Umbilical cord (tissue), 1 donor: ENCODE measurements at regions not wholly inside any gene's neighbourhood (a gene's known extent, or its start where the extent isn't known, plus 50 kb on each side); places are given as distances from the start of the nearest gene placed in this dataset.
A peak's percentile ranks its signal among the peaks of the same experiment; 100 is the strongest.

Source experiments
- DNase-seq: peaks from one replicate; pipeline ENCODE4 v3.0.0-alpha.2; 2015; ENCODE audit warnings: low spot score

DNA sequence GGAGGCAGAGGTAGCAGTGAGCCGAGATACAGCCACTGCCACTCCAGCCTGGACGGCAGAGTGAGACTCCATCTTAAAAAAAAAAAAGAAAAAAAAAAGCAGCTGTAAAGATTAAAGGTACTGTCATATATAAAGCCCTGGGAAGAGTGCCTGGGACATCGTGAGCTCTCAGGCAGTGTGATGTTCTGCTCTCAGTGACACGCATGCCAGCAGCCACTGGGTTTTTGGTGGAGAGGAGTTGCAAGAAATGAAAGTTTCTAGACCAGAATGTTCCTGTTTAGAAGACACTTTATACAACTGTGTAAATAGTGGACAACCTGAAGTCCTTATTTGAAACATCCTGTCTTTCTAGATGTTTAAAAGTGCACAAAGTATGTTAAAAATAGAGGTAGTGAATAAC lies 213.2 kb downstream of the IRF8 start:
- no peak for DNase-seq

- DNase-seq, result no peak
Observed at GRCh38 chr16:86117235-86117634, 218.3 kb downstream of the IRF8 start.

GRCh38 chr16:86117756-86118155 lies 218.8 kb downstream of the IRF8 start:
- no peak for DNase-seq

DNA sequence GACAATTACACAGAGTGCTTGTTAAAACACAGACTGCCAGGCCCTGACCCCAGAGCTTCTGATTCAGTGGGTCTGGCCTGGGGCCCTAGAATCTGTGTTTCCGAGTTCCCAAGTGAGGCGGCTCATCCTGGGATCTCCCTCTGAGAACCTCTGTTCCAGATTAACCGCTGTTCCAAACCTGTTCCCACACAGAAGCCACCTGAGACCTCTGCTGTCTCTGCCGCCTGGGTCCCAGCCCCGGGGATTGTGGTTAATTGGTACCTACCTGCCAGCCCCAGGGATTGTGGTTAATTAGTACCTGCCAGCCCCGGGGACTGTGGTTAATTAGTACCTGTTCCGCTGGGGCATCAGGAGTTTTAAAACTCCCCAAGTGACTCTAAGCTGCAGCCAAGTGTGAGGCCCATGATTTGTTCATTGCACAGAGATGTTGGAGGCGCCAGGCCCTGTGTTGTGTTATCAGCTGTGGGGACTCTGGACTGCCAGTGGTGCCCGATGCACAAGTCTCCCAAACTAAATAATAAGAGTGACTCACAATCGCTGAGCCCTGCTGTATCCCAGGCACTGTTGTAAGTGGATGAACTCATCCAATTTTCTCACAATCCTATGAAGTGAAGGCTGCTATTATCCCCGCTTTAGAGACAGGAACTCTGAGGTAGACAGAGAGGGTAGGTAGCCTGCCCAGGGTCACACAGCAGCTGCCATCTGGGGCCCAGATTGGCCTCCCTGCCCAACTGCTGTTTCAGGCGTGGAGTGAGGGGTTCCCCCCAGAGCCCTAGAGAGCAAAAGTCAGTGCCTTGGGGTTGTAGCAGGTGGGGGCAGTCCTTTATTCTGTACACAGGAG lies 219.7 kb downstream of the IRF8 start:
- DNase-seq, result no peak

GRCh38 chr16:86120201-86121192 lies 221.5 kb downstream of the IRF8 start:
- no peak for DNase-seq

GRCh38 chr16:86121374-86122010 lies 222.5 kb downstream of the IRF8 start:
- DNase-seq, result no peak

DNA sequence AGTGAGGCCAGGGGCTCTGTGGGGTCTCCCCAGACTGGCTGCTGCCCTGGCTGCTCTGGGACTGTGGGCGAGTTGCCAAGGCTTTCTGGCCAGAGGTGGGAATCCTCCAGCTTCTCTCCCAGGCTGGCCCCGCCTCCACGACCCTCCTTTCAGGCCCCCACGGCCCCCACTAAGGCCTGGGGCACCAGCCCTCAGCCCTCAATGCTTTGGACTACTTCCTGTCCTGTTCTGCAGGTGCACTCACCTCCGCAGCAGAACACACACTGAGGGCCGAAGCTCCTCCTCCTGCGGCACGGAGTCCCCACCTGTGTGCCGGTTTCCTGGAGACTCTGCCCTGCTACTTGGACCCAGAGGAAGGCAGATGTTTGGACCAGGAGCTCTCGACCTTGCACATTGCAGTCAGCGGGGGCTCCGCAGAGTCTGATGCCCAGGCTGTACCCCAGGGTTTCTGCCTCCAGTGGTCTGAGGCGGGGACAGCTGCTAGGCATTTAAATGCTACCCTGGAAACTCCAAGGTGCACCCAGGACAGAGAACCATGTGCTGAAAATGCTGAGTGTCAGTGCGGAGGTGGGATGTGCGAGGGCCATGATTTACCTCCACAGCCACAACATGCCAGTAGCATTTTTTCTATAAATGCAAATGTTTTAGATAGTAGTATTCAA lies 223.8 kb downstream of the IRF8 start:
- DNase-seq, result no peak

DNA sequence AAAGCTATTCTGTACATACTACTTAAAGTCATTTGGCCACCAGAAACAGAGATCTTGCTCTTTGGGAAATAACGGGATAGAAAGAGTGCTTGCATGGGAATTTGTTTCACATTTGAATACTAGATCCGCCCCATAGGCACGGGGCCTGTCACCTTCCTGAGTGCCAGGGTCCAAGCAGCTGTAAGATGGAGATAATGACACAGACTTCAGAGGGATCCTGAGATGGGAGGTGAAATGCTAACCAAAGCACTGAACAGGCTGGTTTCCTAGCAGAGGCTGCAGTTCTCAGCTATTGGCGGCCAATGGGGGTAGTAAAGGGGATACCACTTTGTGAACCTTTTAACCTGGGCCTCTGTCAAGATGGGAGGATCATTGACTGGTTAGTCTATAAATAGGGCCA lies 225.4 kb downstream of the IRF8 start:
- no peak for DNase-seq

GRCh38 chr16:86126891-86127290 lies 227.9 kb downstream of the IRF8 start:
- DNase-seq, result no peak

GRCh38 chr16:86127366-86127765 lies 228.4 kb downstream of the IRF8 start:
- no peak for DNase-seq

- no peak for DNase-seq
Observed at GRCh38 chr16:86128246-86128645, 229.3 kb downstream of the IRF8 start.

DNA sequence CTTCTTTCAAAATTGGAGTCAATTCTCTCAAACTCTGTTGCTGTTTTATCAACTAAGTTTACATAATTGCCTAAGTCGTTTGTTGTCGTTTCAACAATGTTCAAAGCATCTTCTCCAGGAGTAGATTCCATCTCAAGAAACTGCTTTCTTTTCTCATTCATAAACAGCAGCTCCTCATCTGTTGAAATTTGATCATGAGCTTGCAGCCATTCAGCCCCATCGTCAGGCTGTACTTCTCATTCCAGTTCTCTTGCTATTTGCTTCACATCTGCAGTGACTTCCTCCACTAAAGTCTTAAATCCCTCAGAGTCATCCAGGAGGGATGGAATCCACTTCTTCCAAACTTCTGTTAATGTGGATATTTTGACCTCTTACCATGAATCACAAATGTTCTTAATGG lies 230.6 kb downstream of the IRF8 start:
- peak; percentile 24 for DNase-seq

GRCh38 chr16:86133377-86133776 lies 234.4 kb downstream of the IRF8 start:
- no peak for DNase-seq

- DNase-seq, result no peak
Observed at GRCh38 chr16:86133847-86134375, 234.9 kb downstream of the IRF8 start.

DNA sequence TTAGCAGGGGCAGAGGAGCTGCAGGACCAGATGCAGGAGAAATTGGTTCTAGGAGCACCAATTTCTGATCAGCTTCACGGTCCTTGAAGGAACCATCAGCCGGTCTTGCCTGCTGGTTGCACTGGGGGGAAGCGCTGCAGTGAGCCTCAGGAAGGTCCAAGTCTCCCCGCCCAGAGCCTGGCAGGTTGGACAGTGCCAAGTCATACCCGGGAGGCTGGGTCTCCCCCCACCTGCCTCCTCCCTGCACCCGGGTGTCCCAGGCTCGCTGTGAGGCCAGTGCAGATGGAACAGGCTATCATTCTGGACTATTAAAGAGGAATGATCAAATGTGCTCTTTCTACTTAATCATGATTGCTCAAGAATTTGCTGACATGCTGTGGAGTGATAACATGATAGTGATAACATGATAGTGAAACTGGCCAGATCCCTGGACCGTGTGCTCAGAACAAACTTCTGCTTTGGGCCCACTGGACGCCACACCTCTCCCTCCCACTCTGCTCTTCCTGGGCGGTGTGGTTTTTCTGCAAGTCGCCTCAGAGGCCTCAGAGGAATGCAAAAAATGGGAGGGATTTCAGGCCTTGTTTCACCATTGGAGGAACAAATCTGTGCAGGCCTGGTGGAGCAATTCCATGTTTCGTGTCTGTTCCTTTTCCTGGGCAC lies 236.0 kb downstream of the IRF8 start:
- peak; percentile 82 for DNase-seq

GRCh38 chr16:86137359-86137758 lies 238.4 kb downstream of the IRF8 start:
- DNase-seq, result no peak

DNA sequence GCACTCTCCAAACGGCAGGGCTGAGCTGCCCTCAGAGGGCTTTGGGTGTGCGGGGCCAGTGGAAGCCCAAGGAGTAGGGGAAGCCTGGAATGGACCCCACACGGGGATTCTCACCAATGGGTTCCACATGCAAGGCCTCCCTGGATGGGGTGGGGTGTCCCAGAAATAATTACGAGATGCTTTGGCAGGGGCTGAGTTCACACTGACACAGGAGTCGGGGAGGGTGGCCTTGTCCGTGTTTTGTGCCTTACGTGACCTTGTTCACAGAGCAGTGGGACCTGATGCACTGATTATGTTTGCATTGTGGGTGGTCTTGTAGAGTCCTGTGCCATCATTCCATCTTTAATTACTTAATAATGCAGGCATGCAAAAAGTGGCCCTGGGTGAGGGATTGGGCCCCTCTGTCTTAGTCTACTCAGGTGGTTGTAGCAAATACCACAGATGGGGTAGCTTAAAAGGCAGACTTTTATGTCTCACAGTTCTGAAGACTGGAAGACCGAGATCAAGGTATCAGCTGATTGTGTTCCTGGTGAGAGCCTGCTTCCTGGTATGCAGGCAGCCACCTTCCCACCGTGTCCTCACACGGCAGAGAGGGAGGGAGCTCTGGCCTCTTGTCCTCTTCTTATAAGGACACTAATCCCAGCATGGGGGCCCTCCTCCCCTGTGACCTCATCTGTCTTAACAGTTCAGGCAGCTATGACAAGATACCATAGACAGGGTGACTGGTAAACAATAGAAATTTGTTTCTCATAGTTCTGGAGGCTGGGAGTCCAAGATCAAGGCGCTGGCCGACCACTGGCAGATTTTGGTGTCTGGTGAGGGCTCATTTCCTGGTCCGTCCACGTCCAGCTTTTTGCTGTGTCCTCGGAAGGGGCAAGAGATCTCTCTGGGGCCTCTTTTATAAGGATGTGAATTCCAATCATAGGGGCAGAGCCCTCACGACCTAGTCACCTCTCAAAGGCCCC lies 239.4 kb downstream of the IRF8 start:
- DNase-seq, result no peak

DNA sequence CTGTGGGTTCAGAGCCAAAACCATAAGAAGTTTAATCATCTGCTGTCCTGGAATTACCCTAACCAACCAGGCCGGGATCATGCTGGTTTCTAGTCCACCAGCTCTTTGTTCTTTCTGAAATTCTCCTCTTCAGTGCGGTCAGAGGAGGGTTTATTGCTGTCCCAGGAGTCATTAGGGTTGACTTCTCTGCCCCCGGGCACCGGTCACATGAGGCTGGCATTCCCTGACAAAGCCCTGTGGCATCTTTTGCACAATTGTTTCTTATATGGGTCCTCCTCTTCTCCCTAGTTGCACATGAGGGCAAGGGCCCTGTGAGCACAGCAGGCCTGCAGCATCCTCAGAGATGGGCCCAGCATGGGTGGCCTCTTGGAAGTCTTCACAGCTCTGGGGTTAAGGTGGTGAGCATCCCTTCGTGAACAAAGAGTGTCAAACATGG lies 243.9 kb downstream of the IRF8 start:
- DNase-seq, result no peak

DNA sequence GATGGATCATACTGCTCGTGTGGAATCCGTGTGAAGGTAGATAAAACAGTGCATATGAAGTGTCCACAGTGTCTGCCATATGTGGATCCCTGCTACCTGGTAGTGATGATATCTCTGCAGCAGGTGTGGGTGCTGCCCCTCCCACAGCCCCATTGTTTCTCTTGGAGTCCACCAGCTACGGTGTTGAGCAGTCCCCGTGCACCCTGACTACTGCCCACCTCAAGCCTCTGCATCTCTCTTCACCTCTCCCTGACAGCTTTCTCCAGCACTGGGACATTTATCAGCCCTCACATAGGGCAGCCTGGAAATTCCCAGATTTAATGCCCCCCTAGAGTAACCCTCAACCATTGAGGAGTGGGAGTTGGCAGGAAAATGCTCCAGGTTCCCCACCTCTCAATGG lies 244.7 kb downstream of the IRF8 start:
- no peak for DNase-seq
